RCC 7860 (cell line): ENCODE measurements at regions not wholly inside any gene's neighbourhood (a gene's known extent, or its start where the extent isn't known, plus 50 kb on each side); places are given as distances from the start of the nearest gene placed in this dataset.

ENCODE experiments used
- DNase-seq: peaks from one replicate; pipeline ENCODE4 v3.0.0-alpha.2; 2015; ENCODE audit warnings: low spot score
- FAIRE-seq: peaks from 2 replicates; lab custom pipeline; 2012; peaks lifted over from hg19 to GRCh38; lab: Jason Lieb, UNC

DNA sequence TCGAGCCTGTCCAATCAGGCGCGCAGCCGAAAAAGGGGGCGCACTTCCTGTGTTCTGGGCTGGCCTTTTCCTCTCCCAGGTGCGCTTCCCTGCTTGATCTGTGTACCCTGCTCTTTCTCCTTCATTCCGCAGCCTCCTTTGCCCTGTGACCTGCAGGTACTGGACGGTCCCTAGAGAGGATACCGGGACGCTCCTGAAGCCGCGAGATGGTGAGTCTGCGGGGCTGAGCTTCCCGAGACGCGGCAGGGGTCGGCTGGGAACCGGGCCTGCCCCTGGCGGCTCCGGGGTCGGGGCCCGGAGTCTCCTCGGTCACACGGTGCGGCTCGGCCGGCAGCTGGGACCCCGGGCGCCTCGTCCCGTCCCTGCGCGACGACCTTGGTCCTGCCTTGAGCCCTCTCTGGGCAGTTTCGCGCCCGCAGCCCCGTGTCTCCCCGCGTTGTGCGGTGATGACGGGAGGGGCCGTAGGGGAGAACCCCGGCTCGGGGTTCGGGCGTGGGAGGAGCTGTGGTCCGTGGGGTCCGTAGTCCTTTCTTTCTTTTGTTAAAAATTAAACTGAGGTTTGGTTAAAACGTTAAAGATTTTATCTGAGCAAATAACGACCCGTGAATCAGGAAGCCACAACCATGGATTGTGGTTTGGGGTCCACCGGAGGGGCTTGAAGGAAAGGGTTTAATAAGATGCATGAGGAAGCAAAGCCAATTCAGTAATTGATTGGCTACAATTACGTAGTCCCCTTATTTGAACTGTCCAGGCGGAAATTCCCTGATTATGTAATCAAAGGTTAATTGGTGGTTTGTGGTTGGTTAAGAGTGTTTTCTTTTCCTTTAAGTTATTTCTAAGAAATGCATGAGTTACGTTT, 172.8 kb upstream of the ZNF267 start:
- DNase-seq: peak; percentile 27
- FAIRE-seq: peak; percentile 69

DNA sequence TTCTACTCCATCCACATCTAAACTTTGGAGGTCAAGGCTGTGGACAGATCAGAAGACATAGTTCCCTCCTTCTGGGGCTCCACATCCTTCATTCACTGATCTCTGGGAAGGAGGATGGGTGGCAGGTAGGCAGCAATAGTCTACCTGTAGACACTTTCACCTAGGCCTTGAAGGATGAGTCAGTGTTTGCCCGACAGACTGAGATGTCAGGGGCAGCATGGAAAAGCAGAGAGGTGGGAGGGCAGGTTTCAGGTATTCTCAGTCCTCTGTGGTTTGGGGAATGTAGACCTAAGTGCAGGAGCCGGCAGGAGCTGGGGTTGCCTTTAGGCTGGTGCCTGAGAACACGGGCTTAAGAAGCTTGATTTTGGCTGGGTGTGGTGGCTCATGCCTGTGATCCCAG, 171.9 kb upstream of the ZNF267 start:
- FAIRE-seq: no peak
- DNase-seq: no peak

DNA sequence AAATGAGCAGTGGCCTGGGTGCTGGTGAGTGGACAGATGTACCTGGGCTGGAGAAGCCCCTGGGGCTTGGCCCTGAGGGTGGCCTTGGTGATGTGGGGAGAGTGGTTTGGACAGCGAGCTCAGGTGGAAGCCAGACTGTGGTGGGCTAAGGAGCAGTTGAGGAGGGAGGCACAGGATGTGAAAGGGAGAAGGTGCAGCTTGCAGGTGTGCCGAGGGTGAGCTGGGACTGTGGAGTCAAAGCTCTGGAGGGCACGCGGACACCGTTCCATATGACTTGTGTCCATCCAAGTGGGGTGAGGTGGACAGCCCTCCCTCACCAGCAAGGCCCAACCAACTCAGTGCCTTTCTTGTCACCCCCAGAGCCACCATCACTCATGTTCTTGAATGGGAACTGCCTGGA, 170.8 kb upstream of the ZNF267 start:
- DNase-seq (no peak), FAIRE-seq (no peak)

DNA sequence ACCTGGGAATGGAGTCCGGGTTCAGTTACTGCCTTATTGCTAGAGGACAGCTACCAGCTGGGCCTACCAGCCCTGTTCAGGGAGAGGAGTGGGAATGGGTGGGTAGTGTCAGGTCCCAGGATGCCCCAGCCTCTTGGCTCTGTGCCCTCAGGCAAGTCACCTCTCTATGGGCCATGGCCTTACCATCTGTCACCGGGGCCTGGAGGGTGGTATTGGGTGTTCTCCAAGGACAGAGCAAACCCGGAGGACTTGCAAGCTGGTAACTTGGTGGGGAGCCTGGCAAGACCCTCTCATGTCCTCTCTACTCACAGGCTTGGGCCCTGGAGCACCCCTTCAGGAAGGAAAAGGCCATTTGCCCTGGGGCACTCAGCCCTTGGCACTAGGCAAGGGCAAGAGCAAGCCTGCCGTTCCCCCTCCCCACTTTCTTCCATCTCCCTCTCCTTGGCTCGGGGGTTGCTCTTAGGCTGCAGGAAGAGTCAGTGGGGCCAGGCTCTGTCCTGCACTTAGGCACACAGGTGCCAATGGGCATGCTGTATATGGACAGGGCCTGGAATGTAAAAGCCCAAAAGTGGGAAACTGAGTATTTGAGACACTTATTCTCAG, 170.0 kb upstream of the ZNF267 start:
- FAIRE-seq (no peak), DNase-seq (no peak)

DNA sequence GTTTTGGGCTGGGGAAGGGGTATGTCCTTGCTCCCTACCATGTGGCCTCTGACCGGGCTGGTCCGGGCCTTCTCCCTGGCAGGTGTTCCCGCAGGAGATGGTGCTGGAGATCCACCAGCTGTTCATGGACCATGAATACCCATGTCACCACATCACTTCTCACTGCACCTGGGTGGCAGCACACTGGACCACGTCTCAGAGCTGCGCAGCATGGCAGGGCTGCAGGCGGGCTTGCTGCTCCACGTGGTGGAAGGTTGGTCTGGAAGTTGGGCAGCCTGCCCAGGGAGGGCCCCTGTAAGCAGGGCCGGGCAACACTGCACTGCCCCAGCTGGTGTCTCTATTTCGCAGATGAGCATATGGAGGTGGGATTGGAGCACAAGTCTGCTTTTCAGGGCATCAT, 169.5 kb upstream of the ZNF267 start:
- FAIRE-seq (no peak), DNase-seq (no peak)

DNA sequence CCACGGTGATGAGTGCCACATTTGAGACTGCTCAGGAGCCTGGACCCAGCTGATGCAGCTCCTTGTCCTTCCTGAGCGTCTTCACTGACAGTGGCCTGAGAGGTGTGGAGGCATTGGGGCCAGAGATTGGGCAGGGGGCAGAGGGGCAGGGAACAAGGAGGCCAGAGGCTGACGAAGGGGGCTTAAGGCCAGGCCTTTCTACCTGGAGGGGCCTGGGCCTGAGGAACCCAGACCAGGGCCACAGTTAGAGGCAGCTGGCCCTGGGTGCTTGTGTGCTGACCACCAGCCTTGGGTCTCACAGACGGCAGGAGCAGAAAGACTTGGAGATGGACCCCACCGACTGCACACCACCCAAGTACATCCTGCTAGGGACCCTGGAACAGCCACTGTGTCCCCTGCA, 168.2 kb upstream of the ZNF267 start:
- DNase-seq (no peak), FAIRE-seq (no peak)

DNA sequence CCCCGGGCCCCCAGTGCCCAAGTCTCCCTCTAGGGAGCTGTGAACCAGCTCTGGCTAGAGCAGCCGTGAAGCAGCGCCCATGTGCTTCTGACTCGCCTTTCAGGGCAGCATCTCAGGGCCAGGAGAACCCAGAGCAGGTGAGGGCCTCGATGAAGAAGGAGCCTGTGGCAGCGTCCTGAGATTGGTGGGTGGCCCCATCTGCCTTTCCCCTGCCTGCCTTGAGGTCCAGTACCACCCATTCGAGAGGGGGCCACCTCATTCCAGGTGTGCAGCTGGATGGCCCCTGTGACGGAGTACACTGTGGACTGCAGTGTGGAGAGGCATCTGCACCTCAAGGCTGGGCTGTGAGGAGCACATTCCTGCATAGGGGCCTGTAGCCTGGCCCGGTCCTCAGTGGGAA, 167.3 kb upstream of the ZNF267 start:
- FAIRE-seq: no peak

DNA sequence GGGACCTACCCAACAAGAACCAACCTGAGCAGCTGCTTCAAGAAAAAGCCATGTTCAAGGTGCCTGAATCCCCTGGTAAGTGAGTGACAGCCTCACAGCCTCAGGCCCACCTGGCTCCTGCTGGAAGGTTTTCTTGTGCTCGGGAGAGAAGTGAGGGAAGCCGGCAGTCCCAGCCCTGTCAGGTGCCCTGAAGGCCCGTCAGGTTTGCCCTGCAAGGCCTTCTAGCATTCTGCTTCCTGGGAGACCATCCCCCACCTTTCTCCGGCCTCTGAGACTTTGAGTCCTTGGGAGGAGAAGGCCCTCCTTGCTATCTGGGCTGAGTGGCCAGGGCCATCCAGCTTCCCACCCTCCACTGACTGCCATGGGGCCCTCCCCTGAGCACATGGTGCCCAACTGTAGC, 166.7 kb upstream of the ZNF267 start:
- DNase-seq (no peak), FAIRE-seq (no peak)

More for the DNA sequence above, 167.3 kb upstream of the ZNF267 start:
- DNase-seq: no peak

DNA sequence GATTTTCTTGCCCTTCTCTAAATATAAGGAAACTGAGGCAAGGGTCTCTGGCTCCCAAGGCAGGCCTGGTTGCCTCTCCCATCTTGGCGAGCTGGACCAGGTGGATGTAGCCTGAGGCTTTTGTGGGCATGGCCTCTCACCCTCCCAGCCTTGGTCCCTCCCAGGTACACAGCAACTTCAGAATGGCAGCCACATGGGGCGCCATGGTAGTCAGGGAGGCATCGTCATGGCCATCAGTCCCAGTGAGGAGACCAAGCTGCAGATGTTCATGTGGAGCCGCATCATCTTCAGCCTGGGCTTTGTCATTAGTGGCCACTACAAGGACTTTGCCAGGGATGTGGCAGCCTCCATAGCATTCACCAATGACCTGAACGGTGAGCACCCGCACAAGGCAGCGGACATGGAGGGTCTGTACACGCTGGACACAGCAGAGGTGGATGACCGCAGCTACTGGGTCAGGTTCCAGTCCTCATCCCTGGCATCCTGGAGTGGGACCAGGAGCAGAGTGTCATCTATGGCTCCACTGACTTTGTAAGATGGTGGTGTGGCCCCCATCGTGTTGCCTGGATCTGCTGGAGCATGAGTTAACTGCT, 165.8 kb upstream of the ZNF267 start:
- DNase-seq: no peak
- FAIRE-seq: no peak

DNA sequence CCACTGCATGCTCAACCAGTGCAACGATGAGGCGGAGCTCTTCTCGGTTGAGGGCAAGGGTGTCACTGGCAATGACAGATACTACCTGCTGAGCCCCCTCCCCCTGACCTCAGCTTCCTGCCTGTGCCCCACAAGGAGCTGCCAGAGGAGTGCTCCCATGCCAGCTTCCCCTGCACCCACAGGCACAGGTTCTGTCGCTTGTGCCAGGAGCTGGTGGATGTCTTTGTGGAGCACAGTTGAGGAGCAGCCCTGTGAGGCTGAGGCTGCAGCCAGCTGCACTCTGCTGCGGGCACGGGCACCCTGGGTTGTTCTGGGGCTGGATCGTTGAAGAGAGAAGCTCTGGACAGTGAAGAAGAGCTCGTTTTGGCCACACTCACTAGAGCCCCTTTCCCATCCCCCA, 165.3 kb upstream of the ZNF267 start:
- DNase-seq (no peak), FAIRE-seq (no peak)

DNA sequence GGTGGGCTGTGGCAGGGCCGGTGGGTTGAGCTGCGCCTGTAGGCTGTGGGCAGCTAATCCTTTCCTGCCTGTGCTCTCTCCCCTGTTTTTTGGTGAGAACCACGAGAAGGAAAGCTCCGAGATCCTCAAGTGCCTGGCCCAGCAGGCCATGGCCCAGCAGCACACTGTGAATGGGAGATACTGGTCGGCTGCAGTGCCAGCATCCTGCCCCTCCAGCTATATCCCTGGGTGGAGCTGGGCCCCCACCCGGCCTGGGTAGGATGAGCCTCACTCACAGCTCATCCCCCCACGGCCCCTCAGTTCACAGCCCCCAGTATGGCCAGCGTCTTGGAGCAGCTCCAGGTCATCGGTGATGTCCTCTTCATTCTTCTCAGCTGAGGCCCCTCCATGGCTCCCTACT, 164.4 kb upstream of the ZNF267 start:
- FAIRE-seq (no peak), DNase-seq (no peak)

DNA sequence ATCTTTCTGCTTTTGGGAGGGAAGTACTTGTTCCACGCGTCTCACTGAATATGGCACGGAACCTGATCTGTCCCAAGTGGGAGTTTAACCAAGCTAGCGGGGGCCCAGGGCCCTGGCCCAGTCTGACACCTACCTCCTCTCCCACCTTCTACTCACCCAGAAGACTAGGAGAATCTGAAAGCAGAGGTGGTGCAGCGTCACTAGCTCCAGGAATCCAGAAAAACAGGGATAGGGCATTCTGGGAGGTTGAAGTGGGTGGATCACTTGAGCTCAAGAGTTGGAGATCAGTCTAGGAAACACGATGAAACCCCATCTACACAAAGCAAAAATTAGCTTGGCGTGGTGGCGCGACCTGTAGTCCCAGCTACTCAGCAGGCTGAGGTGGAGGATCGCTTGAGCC, 163.5 kb upstream of the ZNF267 start:
- no peak for FAIRE-seq

DNA sequence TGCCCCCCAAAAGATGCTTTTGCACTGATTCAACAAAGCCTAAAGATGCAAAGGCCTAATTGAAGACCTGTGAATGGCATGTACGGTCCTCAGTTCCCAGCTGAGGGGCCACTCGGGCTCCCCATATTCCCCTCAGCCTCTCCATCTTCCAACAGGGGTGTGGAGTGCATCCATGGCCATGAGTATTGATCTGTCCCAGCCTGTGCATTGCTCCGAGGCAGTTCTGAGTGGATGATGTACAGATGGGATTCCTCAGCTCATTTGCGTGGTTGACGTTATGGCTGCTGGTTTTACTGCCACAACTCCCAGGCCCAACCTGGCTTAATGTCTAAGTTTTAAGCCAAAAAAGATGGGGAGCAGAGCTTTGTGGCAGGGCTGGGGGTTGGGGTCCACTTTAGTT, 162.7 kb upstream of the ZNF267 start:
- DNase-seq (no peak), FAIRE-seq (no peak)

More for the DNA sequence above, 163.5 kb upstream of the ZNF267 start:
- DNase-seq: no peak

DNA sequence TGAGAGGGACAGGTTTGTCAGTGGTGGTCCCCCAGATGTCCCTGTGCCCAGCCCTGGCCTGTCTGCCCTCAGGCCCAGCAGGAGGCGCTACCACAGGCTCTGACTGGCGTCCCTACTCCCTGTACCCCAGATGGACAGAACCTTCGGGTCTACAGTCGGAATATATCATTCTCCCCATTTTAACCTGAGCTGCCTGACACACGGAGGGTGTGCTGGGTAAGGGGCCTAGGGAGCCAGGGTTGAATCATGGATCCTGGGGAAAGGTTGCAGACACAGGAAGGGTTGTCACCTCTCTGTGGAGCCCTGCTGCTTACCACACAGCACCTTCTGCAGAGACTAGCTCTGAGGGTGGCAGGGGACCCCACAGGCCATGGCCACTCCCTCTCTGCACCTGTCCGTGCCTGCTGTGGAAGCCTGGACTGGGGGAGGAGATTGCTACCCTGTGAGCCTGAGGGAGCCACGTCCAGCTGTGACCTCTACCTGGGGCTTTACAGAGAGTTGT, 162.2 kb upstream of the ZNF267 start:
- DNase-seq (no peak), FAIRE-seq (no peak)

DNA sequence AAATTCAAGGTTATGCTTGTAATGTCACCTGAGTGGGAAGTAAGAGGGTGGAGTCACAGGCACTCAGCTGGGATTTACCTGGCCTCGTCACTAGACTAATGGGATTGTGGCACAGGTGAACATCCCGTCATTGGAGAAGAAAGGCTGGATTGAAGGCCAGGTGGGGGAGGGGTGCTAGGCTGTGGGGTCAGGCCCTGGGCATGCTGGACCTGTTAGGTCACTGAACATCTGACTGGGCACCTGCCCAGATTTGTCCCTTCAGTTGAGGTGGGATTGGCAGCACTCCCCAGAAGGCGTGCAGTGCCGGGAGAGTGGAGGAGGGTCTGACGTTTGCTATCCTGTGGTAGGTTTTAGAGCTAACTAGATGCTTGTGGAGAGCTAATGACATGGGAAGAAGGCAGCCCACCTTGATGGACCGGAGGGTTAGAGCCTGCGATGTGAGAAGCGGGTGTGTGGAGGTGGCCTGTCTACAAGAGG, 161.5 kb upstream of the ZNF267 start:
- FAIRE-seq: no peak

DNA sequence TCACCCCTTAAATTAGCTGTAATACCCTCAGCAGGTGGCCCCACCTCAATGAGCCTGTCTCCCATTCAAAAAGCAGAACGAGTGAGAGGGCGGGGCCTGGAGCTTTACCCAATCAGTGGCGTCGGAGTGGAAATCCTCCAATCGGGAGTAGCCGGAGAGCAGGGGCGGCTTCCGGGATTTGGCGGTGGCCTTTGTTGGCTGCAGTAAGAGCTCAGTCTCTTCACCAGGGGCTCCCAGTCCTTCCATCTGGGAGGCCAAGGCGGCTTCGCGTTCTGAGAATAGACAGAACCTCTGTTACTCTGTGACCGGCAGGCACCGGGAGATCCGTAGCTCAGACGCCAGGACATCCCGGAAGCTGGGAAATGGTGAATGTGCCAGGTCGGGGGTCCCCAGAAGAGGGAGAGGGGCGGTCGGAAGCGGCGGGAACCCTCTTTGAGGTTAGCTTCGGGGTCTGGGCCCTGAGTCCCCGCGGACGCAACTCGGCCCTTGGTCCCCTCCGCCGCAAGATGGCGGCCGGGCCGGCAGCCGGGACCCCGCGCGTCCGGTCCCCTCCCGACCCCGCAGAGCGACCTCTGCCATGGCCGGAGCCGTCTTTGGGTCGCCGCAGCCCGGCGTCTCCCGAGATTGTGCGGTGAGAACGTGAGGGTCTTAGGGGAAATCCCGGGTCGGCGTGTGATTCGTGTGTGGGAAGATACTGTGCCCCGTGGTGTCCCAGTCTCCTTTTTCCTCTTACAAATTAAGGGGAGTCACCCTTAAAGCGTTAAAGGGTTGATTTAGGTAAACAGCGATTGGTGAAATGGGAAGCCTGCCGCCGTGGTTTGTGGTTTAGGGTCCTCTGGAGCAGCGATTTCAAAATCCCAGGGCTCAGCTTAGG, 160.3 kb upstream of the ZNF267 start:
- peak; percentile 72 for FAIRE-seq
- DNase-seq: peak; percentile 78

More for the DNA sequence above, 161.5 kb upstream of the ZNF267 start:
- DNase-seq: no peak

DNA sequence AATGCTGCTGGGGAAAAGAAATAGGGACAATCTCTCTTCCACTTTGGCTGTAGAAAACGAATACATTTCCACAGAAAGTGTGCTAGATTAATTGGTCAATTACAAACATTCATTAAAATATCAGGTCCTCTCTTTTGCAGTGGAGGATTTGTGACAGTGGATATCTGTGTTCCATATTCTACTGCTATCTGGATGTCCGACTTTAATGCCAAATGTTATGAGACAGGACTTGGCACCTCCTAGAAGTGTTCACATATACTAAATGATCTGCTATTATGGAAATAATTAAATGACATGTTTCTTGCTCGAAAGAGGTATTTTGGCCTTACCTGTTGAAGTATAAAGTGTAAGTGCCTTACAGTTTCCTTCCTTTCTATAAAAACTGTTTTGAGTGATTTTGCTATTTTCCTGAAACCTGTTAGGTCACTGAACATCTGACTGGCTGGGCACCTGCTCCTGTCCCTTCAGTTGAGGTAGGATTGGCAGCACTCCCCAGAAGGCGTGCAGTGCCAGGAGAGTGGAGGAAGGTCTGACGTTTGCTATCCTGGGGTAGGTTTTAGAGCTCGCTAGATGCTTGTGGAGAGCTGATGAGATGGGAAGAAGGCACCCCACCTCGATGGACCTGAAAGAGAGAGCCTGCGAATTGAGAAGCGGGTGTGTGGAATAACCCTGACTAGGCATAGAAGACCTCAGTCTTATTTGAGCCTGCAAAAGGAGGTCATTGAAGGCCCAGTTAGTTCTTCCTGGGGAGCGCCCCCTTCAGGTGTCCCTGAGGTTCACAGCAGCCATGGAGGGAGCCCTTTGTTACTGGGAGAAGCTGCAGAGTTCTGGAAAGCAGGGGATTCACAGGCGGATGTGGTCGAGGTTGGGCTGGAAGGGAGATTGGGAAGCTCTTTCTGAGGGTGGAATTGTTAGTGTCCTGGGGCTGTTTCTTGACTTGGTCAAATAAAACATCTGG, 159.4 kb upstream of the ZNF267 start:
- FAIRE-seq (no peak), DNase-seq (no peak)

DNA sequence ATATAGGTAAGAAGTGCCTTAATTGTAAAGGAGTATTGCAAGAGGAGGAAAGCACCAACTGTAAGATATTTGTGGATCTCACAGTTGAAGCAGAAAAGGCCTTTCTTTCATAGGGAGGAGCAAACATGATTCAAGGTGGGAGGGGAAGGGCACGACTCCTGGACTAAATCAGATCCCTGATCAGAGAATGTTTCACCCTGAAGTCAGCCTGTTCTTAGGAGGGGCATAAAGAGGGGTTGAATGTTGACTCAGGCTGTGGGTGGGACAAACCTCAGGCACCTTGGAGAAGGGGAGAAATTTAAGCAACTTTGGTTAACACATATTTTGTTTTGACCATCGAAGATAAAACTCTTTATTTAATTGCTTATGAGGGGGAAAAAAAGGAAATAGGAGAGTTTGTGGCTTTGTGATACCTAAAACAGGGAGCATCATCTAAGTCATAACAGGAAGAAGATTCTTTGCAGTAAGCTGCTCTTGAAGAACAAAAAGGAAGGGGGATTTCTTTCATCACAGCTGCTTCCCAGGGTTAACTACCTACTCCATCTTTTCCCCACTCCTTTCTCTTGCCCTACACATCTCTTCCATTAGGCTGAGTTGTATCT, 158.6 kb upstream of the ZNF267 start:
- FAIRE-seq: no peak
- no peak for DNase-seq

DNA sequence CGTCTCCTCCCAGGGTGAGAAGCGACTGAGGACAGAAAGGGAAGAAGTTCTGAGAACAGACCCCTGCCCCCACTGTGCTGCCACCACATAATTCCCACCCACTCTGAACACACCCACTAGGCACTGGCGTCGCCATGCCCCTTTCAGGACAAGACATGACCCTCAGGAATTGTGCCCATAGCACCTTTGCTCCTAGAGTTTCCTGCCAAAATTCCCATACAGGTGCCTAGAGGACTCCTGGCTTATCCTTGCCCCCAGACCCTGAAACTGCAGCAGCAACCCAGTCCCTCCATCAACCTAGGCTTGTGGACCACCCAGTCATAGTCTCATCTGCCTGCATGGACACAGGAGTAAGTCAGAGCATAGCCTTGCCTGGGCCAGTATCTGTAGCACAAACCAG, 157.7 kb upstream of the ZNF267 start:
- FAIRE-seq: no peak
- no peak for DNase-seq
